NCI-H2107 treated with DMSO at 0.1 percent for 48 hours (cell line): ENCODE measurements at regions not wholly inside any gene's neighbourhood (a gene's known extent, or its start where the extent isn't known, plus 50 kb on each side); places are given as distances from the start of the nearest gene placed in this dataset.
"Not testable (repeated sequence)": the region's sequence is repeated elsewhere in the genome, so short reads cannot be mapped to it uniquely, and the experiment has no call there.

ENCODE experiments used
- DNase-seq: peaks from one replicate; lab custom pipeline; 2025; ENCODE audit not compliant: unreplicated experiment; lab: John Stamatoyannopoulos, UW

- DNase-seq: no peak
Measured at GRCh38 chr3:20742903-20743552, 557.0 kb upstream of the SGO1 start.

- DNase-seq: no peak
Measured at GRCh38 chr3:20741381-20741780, 555.4 kb upstream of the SGO1 start.

- no peak for DNase-seq
Measured at GRCh38 chr3:20739814-20740213, 553.8 kb upstream of the SGO1 start.

DNA sequence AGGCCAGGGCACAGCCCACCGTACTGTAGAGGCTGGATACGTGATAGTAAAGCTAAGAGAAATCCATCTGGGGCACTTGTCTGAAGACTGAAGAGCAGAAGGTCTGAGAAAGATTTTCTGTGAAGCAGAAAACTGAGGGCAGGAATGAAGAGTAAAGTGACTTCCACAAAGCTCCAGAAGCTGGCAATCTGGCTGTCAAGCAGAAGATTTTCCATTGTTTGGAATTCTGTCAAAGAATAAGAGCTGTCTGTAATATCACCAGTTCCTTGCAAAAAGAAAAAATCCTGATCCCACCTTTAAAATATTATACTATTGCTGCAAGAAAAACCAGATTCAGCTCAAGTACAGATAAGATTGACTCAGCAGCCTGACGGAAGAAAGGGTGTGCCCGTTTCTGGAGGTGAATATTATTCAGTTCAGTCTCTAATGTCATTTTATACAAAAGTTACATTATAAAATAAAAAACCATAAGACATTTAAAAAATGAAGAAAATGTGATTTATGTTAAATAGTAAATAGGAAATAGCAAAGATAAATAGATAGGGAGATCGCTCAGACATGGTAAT is 550.4 kb upstream of the SGO1 start:
- DNase-seq: no peak

- DNase-seq: no peak
Measured at GRCh38 chr3:20729185-20729584, 543.2 kb upstream of the SGO1 start.

GRCh38 chr3:20726786-20727185 is 540.8 kb upstream of the SGO1 start:
- no peak for DNase-seq

GRCh38 chr3:20724241-20724640 is 538.2 kb upstream of the SGO1 start:
- no peak for DNase-seq

DNA sequence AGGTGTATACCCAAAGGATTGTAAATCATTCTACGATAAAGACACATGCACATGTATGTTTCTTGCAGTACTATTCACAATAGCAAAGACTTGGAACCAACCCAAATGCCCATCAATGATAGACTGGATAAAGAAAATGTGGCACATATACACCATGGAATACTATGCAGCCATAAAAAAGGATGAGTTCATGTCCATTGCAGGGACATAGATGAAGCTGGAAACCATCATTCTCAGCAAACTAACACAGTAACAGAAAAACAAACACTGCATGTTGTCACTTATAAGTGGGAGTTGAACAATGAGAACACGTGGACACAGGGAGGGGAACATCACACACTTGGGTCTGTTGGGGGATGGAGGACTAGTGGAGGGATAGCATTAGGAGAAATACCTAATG is 530.4 kb upstream of the SGO1 start:
- DNase-seq: not testable (repeated sequence)

- DNase-seq: no peak
Measured at GRCh38 chr3:20701641-20702040, 515.6 kb upstream of the SGO1 start.

DNA sequence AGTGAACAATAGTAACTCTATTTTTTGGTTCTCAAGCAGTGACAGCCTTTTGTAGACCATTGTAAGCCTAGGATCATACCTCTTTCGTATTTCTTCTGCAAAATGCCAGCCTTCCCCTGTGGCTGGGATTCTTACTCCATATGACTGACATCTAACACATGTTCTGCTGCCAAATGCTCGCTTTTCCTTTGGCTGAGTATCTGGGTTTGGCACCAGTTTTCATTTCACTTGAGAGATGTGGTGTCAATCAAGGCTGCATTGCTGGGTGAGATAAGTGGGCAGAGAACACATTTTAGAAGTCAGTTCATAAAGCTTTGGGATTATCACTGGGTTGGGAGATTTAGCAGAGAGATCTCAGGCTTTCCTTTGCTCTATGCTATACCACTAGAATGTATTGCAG is 514.7 kb upstream of the SGO1 start:
- DNase-seq: no peak

DNA sequence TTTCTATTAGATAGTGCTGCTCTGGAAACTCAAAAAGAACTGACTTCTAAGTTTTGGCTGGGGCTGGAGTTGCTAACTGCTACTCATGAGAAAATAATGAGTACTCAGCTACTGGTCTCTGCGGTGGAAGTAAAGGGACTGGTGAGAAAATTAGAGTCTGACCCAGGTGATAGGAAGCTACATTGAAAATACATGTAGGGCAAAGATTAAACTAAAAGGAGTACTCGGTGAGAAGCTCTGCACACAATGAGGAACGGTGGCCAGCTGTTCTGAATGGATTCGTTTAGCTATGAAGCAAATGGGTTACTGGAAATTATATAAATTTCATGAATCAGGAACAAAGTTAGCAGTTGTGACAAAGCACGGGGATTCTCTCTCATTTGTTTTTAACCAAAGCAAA is 512.9 kb upstream of the SGO1 start:
- DNase-seq: no peak

DNA sequence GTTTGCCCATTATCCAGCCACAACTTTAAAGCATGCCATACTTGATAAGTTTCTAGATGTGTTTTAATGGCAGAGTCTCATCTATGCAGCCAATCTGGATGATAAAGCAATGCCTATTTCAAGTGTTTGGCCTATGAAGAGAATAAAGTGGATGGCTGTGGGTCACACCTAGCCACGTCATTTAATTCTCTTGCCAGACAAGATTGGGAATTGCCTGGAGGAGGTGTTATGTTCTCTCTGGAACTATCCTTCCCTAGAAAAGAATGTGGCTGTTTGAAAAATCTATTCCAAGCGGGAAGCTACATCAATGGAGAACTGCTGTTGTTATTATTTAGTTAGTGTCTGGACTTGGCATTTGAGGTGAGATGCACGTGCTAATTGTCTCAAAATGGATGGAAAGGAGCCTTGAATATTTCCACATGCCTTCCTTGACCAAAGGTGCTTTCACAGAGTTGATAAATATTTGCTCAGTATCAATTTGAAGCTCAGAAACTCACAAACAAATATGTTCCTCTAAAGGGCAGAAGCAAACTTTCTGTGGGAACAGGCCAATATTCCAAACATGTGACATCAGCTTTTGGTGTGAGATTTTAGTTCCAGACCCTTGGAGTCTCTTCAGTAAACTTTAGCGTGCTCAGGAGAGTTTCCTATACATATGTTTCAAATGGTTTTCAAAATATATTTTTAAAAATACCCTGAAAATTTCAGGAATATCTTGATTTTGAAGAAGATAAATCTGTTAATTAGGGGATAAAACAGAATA is 510.6 kb upstream of the SGO1 start:
- DNase-seq: no peak

- no peak for DNase-seq
Measured at GRCh38 chr3:20692675-20693074, 506.7 kb upstream of the SGO1 start.

DNA sequence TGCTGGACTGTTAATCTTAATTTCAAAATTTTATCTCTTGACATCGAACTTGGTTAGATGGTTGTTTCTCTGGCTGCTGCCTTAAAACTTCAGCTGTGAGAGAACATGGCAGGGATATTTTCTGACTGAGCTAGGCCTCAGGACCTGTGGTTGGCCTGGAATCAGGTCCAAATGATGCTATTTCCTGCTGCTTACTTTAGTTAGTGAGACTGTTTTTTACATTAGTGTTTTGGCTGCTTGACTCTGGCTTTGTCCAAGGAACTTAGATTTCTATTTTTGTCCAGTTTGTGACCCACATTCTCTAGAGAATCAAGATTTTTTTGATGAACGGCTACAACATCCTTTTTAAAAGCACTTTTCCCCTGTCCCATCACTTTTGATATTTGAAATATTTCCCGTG is 497.9 kb upstream of the SGO1 start:
- no peak for DNase-seq

GRCh38 chr3:20682573-20682972 is 496.6 kb upstream of the SGO1 start:
- DNase-seq: no peak

- no peak for DNase-seq
Measured at GRCh38 chr3:20680990-20681628, 495.1 kb upstream of the SGO1 start.

DNA sequence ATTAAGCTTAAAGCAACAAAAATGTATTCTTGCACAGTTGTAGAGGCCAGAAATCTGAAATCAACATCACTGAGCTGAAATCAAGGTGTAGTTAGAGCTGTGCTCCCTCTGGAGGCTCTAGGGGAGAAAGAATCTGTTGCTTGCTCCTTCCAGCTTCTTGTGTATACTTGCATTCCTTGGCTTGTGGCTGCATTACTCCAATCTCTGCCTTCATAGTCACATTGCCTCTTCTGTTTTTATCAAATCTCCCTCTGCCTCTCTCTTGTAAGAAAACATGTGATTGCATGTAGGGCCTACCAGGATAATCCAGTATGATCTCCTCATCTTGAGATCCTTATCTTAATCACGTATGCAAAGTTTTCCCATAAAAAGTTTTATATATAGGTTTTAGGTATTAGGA is 487.9 kb upstream of the SGO1 start:
- DNase-seq: no peak

- no peak for DNase-seq
Measured at GRCh38 chr3:20669675-20670074, 483.7 kb upstream of the SGO1 start.

DNA sequence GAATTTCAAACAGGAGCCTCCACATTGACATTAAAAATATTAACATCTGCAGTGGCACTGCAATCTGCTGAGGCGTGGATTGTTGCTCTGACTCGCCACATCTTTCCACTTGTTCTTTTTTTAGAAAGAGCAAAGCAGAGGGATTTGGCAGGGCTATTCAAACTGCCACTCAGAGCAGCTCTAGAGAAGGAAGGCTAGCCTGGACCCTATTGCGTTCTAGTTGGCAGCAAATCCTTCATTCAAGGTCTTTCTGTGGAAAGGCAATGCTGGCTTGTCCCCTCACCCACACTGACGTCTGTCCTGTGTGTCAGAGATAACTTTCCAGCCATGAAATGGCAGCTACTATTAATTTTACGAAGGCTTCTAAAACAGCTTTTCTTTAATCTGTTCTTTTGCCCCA is 483.2 kb upstream of the SGO1 start:
- DNase-seq: no peak

- DNase-seq: no peak
Measured at GRCh38 chr3:20668411-20668810, 482.4 kb upstream of the SGO1 start.

DNA sequence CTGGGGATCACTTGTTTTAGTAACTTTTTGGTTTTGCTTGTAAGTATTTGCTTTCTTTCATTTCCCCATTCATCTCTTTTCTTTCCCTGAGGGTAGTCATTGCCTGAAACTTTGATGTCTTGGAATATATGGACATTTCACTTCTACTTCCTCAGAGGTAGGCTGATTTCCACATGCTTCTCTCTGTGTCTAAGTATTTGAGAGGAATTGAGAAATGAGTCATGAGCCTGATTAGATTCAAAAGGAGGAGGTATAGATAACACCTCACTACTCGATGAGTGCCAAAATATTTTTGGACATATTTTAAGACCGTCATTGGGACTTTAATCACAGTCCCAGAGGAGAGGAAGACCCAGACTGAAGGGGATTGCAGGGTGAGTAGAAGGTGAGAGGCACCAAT is 480.1 kb upstream of the SGO1 start:
- DNase-seq: no peak

DNA sequence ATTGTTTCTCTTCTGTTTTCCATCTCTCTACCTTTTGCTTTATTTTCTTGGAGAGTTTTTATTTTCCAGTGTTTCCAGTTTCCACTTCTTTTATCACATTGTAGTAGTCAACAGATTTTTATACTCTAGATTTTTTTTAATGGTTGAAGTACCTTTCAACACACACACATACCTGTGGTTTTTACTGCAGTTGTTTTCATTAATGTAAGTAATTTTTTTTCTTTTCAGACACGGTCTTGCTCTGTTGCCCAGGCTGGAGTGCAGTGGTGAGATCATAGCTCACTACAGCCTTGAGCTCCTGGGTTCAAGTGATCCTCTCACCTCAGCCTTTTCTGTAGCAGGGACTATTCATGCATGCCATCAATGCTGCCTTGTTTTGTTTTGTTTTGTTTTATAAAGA is 472.5 kb upstream of the SGO1 start:
- no peak for DNase-seq
